PC-9 (cell line): ENCODE measurements at regions not wholly inside any gene's neighbourhood (a gene's known extent, or its start where the extent isn't known, plus 50 kb on each side); places are given as distances from the start of the nearest gene placed in this dataset.

Experiments used
- EZH2 ChIP-seq: fragments of 200-600 bp; sonication (generic); IDR thresholded peaks from 2 replicates; pipeline ENCODE4 v1.8.0; 2017; ENCODE audit warnings: antibody characterized with exemption, low read depth
- TF ChIP-seq, protein P1 (sequence below): fragments of 200-600 bp; sonication (generic); conservative IDR thresholded peaks from 2 replicates; pipeline ENCODE4 v1.6.1; 2017; ENCODE audit warnings: mixed run types, antibody characterized with exemption, mild to moderate bottlenecking, moderate library complexity

DNA sequence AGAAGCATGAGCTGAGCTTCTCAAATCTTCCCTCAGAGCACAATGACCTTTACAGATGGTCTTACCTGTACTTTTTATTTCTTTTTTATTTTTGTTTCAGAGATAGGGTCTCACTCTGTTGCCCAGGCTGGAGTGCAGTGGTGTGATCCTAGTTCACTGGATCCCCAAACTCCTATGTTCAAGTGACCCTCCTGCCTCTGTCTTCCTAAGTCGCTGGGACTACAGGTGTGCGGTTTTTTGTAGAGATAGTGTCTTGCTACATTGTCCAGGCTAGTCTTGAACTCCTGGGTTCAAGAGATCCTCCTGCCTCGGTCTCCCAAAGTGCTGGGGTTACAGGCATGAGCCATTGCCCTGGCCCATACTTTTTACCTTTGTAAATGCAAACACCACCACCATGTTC lies 56.0 kb upstream of the LPGAT1 start:
- TF ChIP-seq, protein P1, sequence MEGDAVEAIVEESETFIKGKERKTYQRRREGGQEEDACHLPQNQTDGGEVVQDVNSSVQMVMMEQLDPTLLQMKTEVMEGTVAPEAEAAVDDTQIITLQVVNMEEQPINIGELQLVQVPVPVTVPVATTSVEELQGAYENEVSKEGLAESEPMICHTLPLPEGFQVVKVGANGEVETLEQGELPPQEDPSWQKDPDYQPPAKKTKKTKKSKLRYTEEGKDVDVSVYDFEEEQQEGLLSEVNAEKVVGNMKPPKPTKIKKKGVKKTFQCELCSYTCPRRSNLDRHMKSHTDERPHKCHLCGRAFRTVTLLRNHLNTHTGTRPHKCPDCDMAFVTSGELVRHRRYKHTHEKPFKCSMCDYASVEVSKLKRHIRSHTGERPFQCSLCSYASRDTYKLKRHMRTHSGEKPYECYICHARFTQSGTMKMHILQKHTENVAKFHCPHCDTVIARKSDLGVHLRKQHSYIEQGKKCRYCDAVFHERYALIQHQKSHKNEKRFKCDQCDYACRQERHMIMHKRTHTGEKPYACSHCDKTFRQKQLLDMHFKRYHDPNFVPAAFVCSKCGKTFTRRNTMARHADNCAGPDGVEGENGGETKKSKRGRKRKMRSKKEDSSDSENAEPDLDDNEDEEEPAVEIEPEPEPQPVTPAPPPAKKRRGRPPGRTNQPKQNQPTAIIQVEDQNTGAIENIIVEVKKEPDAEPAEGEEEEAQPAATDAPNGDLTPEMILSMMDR: no peak
- TF ChIP-seq EZH2: no peak
